GM12872 (cell line): ENCODE measurements at regions not wholly inside any gene's neighbourhood (a gene's known extent, or its start where the extent isn't known, plus 50 kb on each side); places are given as distances from the start of the nearest gene placed in this dataset.

Experiments
- CTCF ChIP-seq: IDR thresholded peaks from 3 replicates; pipeline ENCODE4 v1.5.1; 2011; ENCODE audit warnings: low read depth, mild to moderate bottlenecking, low read length, moderate library complexity; ENCODE audit not compliant: insufficient read depth

- TF ChIP-seq CTCF, result peak; percentile 47; the same call in 2 of the 3 replicates
Observed at GRCh38 chr2:129192117-129192516, 787.3 kb upstream of the RAB6C start.

GRCh38 chr2:129192841-129193253 is 786.6 kb upstream of the RAB6C start:
- TF ChIP-seq CTCF, result no peak

- TF ChIP-seq CTCF, result no peak
Observed at GRCh38 chr2:129193961-129194360, 785.5 kb upstream of the RAB6C start.

GRCh38 chr2:129199501-129199900 is 780.0 kb upstream of the RAB6C start:
- TF ChIP-seq CTCF, result no peak

- no peak for TF ChIP-seq CTCF
Observed at GRCh38 chr2:129201696-129202095, 777.8 kb upstream of the RAB6C start.

- TF ChIP-seq CTCF, result no peak
Observed at GRCh38 chr2:129203331-129203730, 776.1 kb upstream of the RAB6C start.

GRCh38 chr2:129205176-129205575 is 774.3 kb upstream of the RAB6C start:
- no peak for TF ChIP-seq CTCF

GRCh38 chr2:129205766-129206165 is 773.7 kb upstream of the RAB6C start:
- TF ChIP-seq CTCF, result no peak
